Mesendoderm (in vitro differentiated cells): ENCODE measurements at regions not wholly inside any gene's neighbourhood (a gene's known extent, or its start where the extent isn't known, plus 50 kb on each side); places are given as distances from the start of the nearest gene placed in this dataset.
"Not testable (repeated sequence)": the region's sequence is repeated elsewhere in the genome, so short reads cannot be mapped to it uniquely, and the experiment has no call there.

ENCODE experiments used
- DNase-seq: peaks from one replicate; pipeline ENCODE4 v3.0.0; 2013
- H2AK5ac ChIP-seq: 2 replicates; pipeline ENCODE4 v1.6.1; 2013; ENCODE audit warnings: low read length, inconsistent platforms
- H2BK120ac ChIP-seq: 2 replicates; pipeline ENCODE4 v1.6.1; 2013; ENCODE audit warnings: low read depth, mild to moderate bottlenecking, low read length, moderate library complexity, mixed read lengths
- H2BK15ac ChIP-seq: replicated peaks from 2 replicates; pipeline ENCODE4 v1.6.1; 2013; ENCODE audit warnings: low read depth, mild to moderate bottlenecking, moderate library complexity
- H2BK5ac ChIP-seq: 2 replicates; pipeline ENCODE4 v1.6.1; 2013; ENCODE audit warnings: low read length, inconsistent platforms
- H3K18ac ChIP-seq: 2 replicates; pipeline ENCODE4 v1.6.1; 2013; ENCODE audit warnings: mild to moderate bottlenecking, low read length, mixed read lengths
- H3K23ac ChIP-seq: one replicate; pipeline ENCODE4 v1.6.1; 2013; ENCODE audit warnings: low read length
- H3K27ac ChIP-seq: 2 replicates; pipeline ENCODE4 v1.5.1; 2013; ENCODE audit warnings: low read depth, mild to moderate bottlenecking, inconsistent platforms, low read length, moderate library complexity
- H3K27me3 ChIP-seq: 2 replicates; pipeline ENCODE4 v1.6.1; 2013; ENCODE audit warnings: low read length, control low read depth, mild to moderate bottlenecking, inconsistent platforms; ENCODE audit not compliant: insufficient read depth, poor library complexity
- H3K36me3 ChIP-seq: 2 replicates; pipeline ENCODE4 v1.6.1; 2013; ENCODE audit warnings: low read length, inconsistent platforms; ENCODE audit not compliant: control insufficient read depth, insufficient read depth
- H3K4ac ChIP-seq: one replicate; pipeline ENCODE4 v1.6.1; 2013; ENCODE audit warnings: low read depth, mild to moderate bottlenecking, low read length, moderate library complexity
- H3K4me1 ChIP-seq: 2 replicates; pipeline ENCODE4 v1.6.1; 2013; ENCODE audit warnings: low read depth, low read length, inconsistent platforms; ENCODE audit not compliant: control insufficient read depth
- H3K4me2 ChIP-seq: 2 replicates; pipeline ENCODE4 v1.6.1; 2013; ENCODE audit warnings: low read length
- H3K4me3 ChIP-seq: 2 replicates; pipeline ENCODE4 v1.5.1; 2013; ENCODE audit warnings: mild to moderate bottlenecking, low read length
- H3K56ac ChIP-seq: one replicate; pipeline ENCODE4 v1.6.1; 2013; ENCODE audit warnings: low read length
- H3K79me1 ChIP-seq: 2 replicates; pipeline ENCODE4 v1.6.1; 2013; ENCODE audit warnings: low read length, inconsistent platforms
- H3K79me2 ChIP-seq: 2 replicates; pipeline ENCODE4 v1.6.1; 2013; ENCODE audit warnings: mild to moderate bottlenecking, low read length; ENCODE audit not compliant: control insufficient read depth, insufficient read depth
- H3K9ac ChIP-seq: 2 replicates; pipeline ENCODE4 v1.6.1; 2013; ENCODE audit warnings: low read length, inconsistent platforms
- H4K5ac ChIP-seq: one replicate; pipeline ENCODE4 v1.6.1; 2013; ENCODE audit warnings: low read length
- H4K8ac ChIP-seq: one replicate; pipeline ENCODE4 v1.6.1; 2013; ENCODE audit warnings: low read depth, mild to moderate bottlenecking, control low read depth, low read length, moderate library complexity
- WGBS: extraction: QIAGEN DNeasy Blood & Tissue Kit; methylation state at CpG from one replicate; pipeline ENCODE4 v1.1.7; 2013; ENCODE audit warnings: low lambda C conversion rate, missing lambda C conversion rate; ENCODE audit not compliant: insufficient coverage; ENCODE audit errors: extremely low coverage; 5-methylcytosine and 5-hydroxymethylcytosine counted together

- no peaks in the 10 kb centered on the region for H3K79me2 ChIP-seq
- WGBS = no CpG with 5 or more reads among the region's 1 CpG
Measured at GRCh38 chr12:63450334-63450733, 218.0 kb downstream of the DPY19L2 start.

GRCh38 chr12:63445224-63445880, 222.9 kb downstream of the DPY19L2 start:
- Histone ChIP-seq H3K56ac (no peak overlapping the region), H3K27me3 (no peaks in the 10 kb centered on the region), H4K8ac (no peak overlapping the region), H3K4me1 (no peaks in the 10 kb centered on the region), H2BK120ac (no peak overlapping the region), H3K27ac (no peak overlapping the region), H3K4me3 (no peak overlapping the region), H2BK5ac (no peak overlapping the region), H2AK5ac (no peak overlapping the region), H3K9ac (no peak overlapping the region), H3K23ac (no peak overlapping the region), H3K79me1 (no peaks in the 10 kb centered on the region), H3K4me2 (no peak overlapping the region), H2BK15ac (no peak overlapping the region), H4K5ac (no peak overlapping the region), H3K4ac (no peak overlapping the region), H3K36me3 (no peaks in the 10 kb centered on the region), H3K79me2 (no peaks in the 10 kb centered on the region), H3K18ac (no peak overlapping the region)
- no peak for DNase-seq
- 100% methylated on average over 1 of the region's 3 CpGs for WGBS

More at GRCh38 chr12:63450334-63450733, 218.0 kb downstream of the DPY19L2 start:
- H2BK120ac ChIP-seq = no peak overlapping the region
- H3K27me3 ChIP-seq = no peaks in the 10 kb centered on the region
- H4K5ac ChIP-seq = no peak overlapping the region
- no peak overlapping the region for H2BK5ac ChIP-seq
- H3K79me1 ChIP-seq = no peaks in the 10 kb centered on the region
- H3K4me1 ChIP-seq = no peaks in the 10 kb centered on the region
- H3K36me3 ChIP-seq = no peaks in the 10 kb centered on the region
- H3K56ac ChIP-seq = no peak overlapping the region
- no peak for DNase-seq
- H2AK5ac ChIP-seq = no peak overlapping the region
- no peak overlapping the region for H3K4me3 ChIP-seq
- H3K18ac ChIP-seq = no peak overlapping the region
- no peak overlapping the region for H3K4me2 ChIP-seq
- no peak overlapping the region for H3K4ac ChIP-seq
- H3K9ac ChIP-seq = no peak overlapping the region
- H3K27ac ChIP-seq = no peak overlapping the region
- H3K23ac ChIP-seq = no peak overlapping the region
- H4K8ac ChIP-seq = no peak overlapping the region
- H2BK15ac ChIP-seq = no peak overlapping the region

- no peak overlapping the region for H3K23ac ChIP-seq
- no peak overlapping the region for H2BK5ac ChIP-seq
- 100% methylated on average over 1 of the region's 5 CpGs for WGBS
- H3K27ac ChIP-seq = no peak overlapping the region
- H3K4me3 ChIP-seq = no peak overlapping the region
- H4K5ac ChIP-seq = no peak overlapping the region
- H3K4me1 ChIP-seq = no peaks in the 10 kb centered on the region
- H2BK15ac ChIP-seq = no peak overlapping the region
- H3K4me2 ChIP-seq = no peak overlapping the region
- no peak overlapping the region for H3K9ac ChIP-seq
- no peaks in the 10 kb centered on the region for H3K27me3 ChIP-seq
- H3K79me2 ChIP-seq = no peaks in the 10 kb centered on the region
- H3K79me1 ChIP-seq = no peaks in the 10 kb centered on the region
- H2AK5ac ChIP-seq = no peak overlapping the region
- no peak overlapping the region for H4K8ac ChIP-seq
- H3K4ac ChIP-seq = no peak overlapping the region
- DNase-seq = no peak
- no peak overlapping the region for H3K18ac ChIP-seq
- H3K56ac ChIP-seq = no peak overlapping the region
- no peak overlapping the region for H2BK120ac ChIP-seq
- H3K36me3 ChIP-seq = no peaks in the 10 kb centered on the region
Measured at GRCh38 chr12:63440048-63440447, 228.2 kb downstream of the DPY19L2 start.

GRCh38 chr12:63434384-63434783, 233.9 kb downstream of the DPY19L2 start:
- not testable (repeated sequence) for H3K4me2 ChIP-seq, H3K56ac ChIP-seq, H2BK5ac ChIP-seq, H4K5ac ChIP-seq, H3K36me3 ChIP-seq, H3K4me1 ChIP-seq, H3K4ac ChIP-seq, H3K18ac ChIP-seq, H3K79me2 ChIP-seq, H2AK5ac ChIP-seq, H2BK15ac ChIP-seq, DNase-seq, H4K8ac ChIP-seq, H3K23ac ChIP-seq, H3K9ac ChIP-seq, H3K4me3 ChIP-seq, H3K79me1 ChIP-seq, H2BK120ac ChIP-seq, H3K27me3 ChIP-seq, H3K27ac ChIP-seq
- WGBS = no CpG with 5 or more reads among the region's 11 CpGs

- H3K79me1 ChIP-seq, H3K27ac ChIP-seq, H3K9ac ChIP-seq, H2AK5ac ChIP-seq, H2BK15ac ChIP-seq, H3K23ac ChIP-seq, H4K8ac ChIP-seq, H3K4me3 ChIP-seq, H3K4ac ChIP-seq, H3K56ac ChIP-seq, H3K4me2 ChIP-seq, DNase-seq, H2BK120ac ChIP-seq, H3K36me3 ChIP-seq, H3K79me2 ChIP-seq, H3K4me1 ChIP-seq, H3K27me3 ChIP-seq, H2BK5ac ChIP-seq, H4K5ac ChIP-seq, H3K18ac ChIP-seq: not testable (repeated sequence)
Measured at GRCh38 chr12:63427969-63428368, 240.3 kb downstream of the DPY19L2 start.

- no CpG with 5 or more reads among the region's 2 CpGs for WGBS
- not testable (repeated sequence) for H3K4me2 ChIP-seq, H3K4ac ChIP-seq, H4K8ac ChIP-seq, H3K23ac ChIP-seq, H3K9ac ChIP-seq, H3K27me3 ChIP-seq, DNase-seq, H3K18ac ChIP-seq, H3K4me1 ChIP-seq, H3K4me3 ChIP-seq, H4K5ac ChIP-seq, H2BK120ac ChIP-seq, H2BK5ac ChIP-seq, H3K79me2 ChIP-seq, H3K36me3 ChIP-seq, H3K56ac ChIP-seq, H2AK5ac ChIP-seq, H2BK15ac ChIP-seq, H3K27ac ChIP-seq, H3K79me1 ChIP-seq
Measured at GRCh38 chr12:63427029-63427428, 241.3 kb downstream of the DPY19L2 start.
